ENCODE measurements at regions not wholly inside any gene's neighbourhood (a gene's known extent, or its start where the extent isn't known, plus 50 kb on each side); places are given as distances from the start of the nearest gene placed in this dataset.

DNA sequence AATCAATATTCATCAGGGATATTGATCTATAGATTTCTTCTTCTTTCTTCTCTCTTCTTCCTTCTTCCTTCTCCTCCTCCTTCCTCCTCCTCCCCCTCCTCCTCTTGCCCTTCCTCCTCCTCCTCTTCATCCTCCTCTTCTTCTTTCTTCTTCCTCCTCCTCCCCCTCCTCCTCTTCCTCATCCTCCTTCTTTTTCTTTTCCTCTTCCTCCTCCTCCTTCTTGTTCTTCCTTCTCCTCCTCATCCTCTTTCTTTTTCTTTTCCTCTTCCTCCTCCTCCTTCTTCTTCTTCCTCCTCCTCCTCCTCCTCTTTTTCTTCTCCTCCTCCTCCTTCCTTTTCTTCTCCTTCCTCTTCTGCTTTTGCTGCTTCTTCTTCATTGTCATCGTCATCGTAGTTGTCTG is 52.4 kb upstream of the SERINC1 start:
- no peak for DNase-seq

DNA sequence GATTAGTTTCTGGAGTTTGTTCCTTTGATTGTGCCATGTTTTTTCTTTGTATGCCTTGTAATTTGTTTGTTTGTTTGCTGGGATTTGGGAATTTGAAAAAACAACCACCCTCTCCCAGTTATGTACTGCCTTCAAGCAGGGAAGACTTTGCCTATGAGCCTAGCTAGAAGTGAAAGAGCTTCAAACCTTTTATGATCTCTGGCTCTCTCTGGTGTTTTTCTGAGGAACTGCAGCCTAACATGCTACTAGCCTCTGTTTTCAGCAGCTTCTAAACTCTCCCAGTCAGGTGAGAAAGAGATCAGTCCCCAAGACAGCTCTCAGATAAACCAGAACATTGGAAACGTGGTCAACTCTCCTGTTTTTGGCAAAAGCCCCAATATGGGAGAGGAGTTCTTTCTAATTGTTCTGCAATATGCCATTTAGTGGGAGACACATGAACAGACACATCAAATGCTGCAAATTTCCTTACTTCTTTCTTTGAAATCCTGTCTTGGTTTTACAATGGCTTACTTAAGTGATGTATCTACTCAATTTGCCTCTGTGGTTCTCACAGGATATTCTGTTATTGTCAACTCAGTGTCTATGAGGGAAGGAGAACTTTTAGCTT is 58.9 kb upstream of the SERINC1 start:
- DNase-seq: peak; percentile 71 to 80 (median 80)

DNA sequence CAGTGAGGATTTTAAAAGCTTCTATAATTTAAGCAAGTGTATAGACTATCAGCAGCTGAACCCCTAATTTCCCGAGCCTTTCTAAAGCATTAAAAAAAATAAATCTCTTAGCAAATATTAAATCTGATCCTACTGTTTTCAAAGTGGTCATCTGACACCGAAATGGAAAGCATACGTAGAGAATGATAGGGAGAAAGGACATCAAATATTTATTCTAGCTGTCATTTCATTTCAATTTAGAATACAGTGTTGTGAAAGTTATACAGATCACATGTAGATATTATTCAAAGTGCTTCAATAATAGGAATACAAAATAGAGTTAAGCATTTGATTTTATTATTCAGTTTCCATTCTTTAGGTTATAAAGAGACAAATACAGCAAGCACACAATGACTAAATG is 61.9 kb upstream of the PKIB start:
- no peak for DNase-seq

DNA sequence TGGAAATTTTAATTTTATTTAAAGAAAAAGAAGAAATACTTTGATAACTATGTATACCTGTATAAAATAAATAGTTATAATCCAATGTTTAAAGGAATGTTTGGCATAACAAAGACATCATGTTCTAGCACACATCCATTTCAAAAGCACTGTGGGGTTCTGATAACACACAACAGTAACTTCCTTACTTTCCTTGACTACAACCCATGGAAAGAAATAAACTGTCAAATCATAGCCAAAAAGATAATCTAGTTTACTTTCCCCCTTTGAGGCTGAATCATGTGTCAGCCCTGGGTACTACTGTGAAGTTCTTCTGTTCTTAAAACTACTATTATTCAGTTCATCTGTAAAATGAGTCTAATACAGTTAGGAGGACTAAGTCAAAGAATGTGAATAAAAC is 61.4 kb upstream of the PKIB start:
- no peak for DNase-seq

DNA sequence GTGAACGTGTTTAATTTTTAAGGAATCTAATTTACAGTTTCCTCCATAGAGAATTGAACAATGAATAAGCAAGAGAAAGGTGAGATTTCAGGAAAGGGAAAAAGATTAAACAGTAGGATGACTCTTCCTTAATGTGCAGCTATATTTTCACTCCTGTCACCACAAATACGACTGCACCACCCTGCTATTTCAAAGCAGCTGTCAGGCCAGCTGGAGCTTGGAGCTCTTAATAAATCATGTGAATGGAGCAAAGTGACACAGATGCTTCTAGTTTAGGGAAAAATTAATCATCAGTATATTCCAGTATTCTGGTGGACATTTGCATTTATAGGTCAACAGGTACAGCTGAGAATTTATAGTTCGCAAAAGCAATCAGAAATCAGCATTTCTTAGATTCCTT is 56.5 kb upstream of the PKIB start:
- no peak for DNase-seq

DNA sequence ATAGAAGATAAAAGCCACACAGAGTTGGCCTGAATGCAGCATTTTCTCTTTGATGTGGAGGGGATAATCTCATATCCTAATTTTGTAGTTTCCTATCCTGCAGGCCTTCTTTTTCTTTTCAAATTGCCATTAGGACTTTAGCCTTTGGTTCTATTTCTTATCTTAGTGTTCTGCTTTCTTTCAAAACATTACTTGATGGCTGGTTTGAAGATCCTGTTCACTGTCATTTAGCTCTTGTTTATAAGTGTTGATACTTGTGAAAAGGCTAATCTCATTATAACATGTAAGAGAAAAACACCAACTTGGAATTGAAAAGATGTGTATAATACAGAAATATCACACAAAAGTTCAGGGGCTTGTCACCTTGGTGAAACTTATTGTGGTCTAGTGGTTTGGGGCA is 54.6 kb upstream of the PKIB start:
- no peak for DNase-seq

DNA sequence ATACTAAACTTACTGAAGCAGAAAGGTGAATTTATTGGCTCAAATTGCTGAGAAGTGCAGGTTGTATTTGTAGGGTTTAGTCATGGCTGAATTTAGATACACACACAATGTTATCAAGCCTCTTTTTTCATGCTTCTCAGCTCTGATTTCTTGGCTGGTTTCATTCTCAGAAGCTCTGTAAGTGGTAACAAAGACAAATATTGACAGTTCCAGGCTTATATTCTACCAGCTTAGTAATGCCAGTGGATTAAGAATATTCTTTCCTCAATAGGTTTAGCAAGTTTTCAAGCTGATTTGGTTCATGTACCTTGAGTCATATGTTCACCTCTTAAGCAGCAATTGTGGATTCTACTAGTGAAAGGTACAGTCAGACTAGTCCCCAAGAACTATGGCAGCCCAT is 52.1 kb upstream of the PKIB start:
- DNase-seq: no peak
